ENCODE measurements at regions not wholly inside any gene's neighbourhood (a gene's known extent, or its start where the extent isn't known, plus 50 kb on each side); places are given as distances from the start of the nearest gene placed in this dataset.

DNA sequence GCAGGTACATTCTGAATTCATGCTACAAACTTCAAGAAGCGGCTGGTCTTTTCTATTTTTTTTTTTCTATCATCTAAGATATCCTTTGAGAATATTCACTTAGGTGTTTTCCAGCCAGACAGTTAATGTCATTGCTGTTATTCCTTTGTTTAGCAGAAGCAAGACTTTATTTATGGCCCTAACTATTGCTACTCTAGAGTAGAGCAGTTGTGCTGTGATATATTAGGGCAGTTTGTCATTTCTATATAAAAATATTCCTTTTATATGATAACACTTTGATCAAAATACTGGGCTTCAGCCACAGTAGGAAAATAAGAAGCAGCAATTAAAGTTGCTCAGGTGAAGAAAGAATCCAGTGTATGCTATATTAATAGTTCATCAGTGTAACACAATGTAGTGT is 959.3 kb downstream of the NCAM2 start:
- TF ChIP-seq POLR2A (IDR thresholded peaks at IDR 0.05) = no peak
- no peak for TF ChIP-seq CTCF (IDR thresholded peaks at IDR 0.05)

Measured in right lobe of liver (tissue), 4 donors.